Heart left ventricle (tissue), 16 donors: ENCODE measurements at regions not wholly inside any gene's neighbourhood (a gene's known extent, or its start where the extent isn't known, plus 50 kb on each side); places are given as distances from the start of the nearest gene placed in this dataset.

ENCODE experiments used
- ATAC-seq, 4 donors: fragments of 200-7000 bp; cut with Tn5 transposase; one replicate each; pipeline ENCODE4 v1.9.1; 2020 to 2022; ENCODE audit warnings: moderate library complexity in 4 of 4, mild to moderate bottlenecking in 3 of 4, moderate number of reproducible peaks in 1 of 4
- DNase-seq, 5 donors: peaks; one replicate each; pipeline ENCODE4 v3.0.0-alpha.2; 2020
- H3K27ac ChIP-seq, 12 donors: fragments of 200-600 bp; sonication (generic) in 4 of 12; one replicate each; pipeline versions ENCODE4 v1.5.0 to v1.8.0; 2016 to 2022; ENCODE audit warnings: mild to moderate bottlenecking in 2 of 12
- H3K27me3 ChIP-seq, 9 donors: fragments of 200-600 bp; sonication (generic) in 2 of 9; one replicate each; pipeline versions ENCODE4 v1.5.1 to v1.8.0; 2016 to 2022; ENCODE audit warnings: mild to moderate bottlenecking in 3 of 9
- H3K36me3 ChIP-seq, 9 donors: fragments of 200-600 bp; sonication (generic) in 2 of 9; one replicate each; pipeline versions ENCODE4 v1.5.0 to v1.8.0; 2018 to 2022; ENCODE audit warnings: mild to moderate bottlenecking in 2 of 9
- H3K4me1 ChIP-seq, 12 donors: fragments of 200-600 bp; sonication (generic) in 4 of 12; one replicate each; pipeline versions ENCODE4 v1.5.0 to v1.8.0; 2016 to 2022; ENCODE audit warnings: mild to moderate bottlenecking in 3 of 12
- H3K4me3 ChIP-seq, 12 donors: fragments of 200-600 bp; sonication (generic) in 4 of 12; one replicate each; pipeline versions ENCODE4 v1.5.0 to v1.8.0; 2017 to 2022; ENCODE audit warnings: mild to moderate bottlenecking in 9 of 12, moderate library complexity in 4 of 12
- H3K9me3 ChIP-seq, 12 donors: fragments of 200-600 bp; sonication (generic) in 4 of 12; one replicate each; pipeline versions ENCODE4 v1.5.0 to v1.8.0; 2016 to 2022; ENCODE audit warnings: mild to moderate bottlenecking in 1 of 12
- CTCF ChIP-seq, 12 donors: fragments of 200-600 bp; sonication (generic) in 4 of 12; IDR thresholded peaks; one replicate each; pipeline versions ENCODE4 v1.5.0 to v1.8.0; 2018 to 2022; ENCODE audit warnings: antibody characterized with exemption in 12 of 12, mild to moderate bottlenecking in 5 of 12
- POLR2A ChIP-seq, 2 donors: fragments of 450-650 bp; IDR thresholded peaks; one replicate each; pipeline ENCODE4 v1.6.1; 2017; ENCODE audit warnings: antibody characterized with exemption in 2 of 2, mild to moderate bottlenecking in 2 of 2, moderate library complexity in 2 of 2
- WGBS, 4 donors: extraction: QIAGEN DNeasy Blood & Tissue Kit in 2 of 4; methylation state at CpG; one replicate each; pipeline versions ENCODE4 v1.1.5 to v1.1.7; 2013 to 2018; 5-methylcytosine and 5-hydroxymethylcytosine counted together
- intact Hi-C, 10 donors: fragments of 100-400 bp; cut with DNase I; formaldehyde crosslinking; loops; one replicate each; pipeline versions ENCODE4 v1.11.1 to v1.14.2; 2022
- donor health status: ischemic (EF 13 %, LVEDD 7.1; RV severe dilation, severe dysfunction).
- donor health status: healthy with polysubstance abuse.
- donor health status: DM: no; HTN: yes; CAD: no.
- donor health status: DM: no; HTN: no; CAD: no.
- donor health status: ischemic (EF 25% LVEDD 6.9; RV normal size, moderate dysfunction).
- donor health status: ischemic (EF 25% LVEDD 5.7; RV mildly dilated, moderate dysfunction).
- donor health status: healthy.
- donor health status: DM: yes; HTN: yes; CAD: no.
- donor health status: ischemic (EF 35%, LVEDD 5.7; RV mildly dilated, moderate dysfunction).
- donor health status: nonischemic (EF 11% LVEDD 7.7; RV severe dilation, severe dysfunction).
- donor health status: DM: yes; HTN: yes; CAD: no.
- donor health status: PGD.
- donor health status: ischemic (EF 29% LVEDD 5.4; RV normal size, mild dysfunction).
- donor health status: nonischemic (EF 23%, LVEDD 6.1; RV moderate dilation, normal function).

DNA sequence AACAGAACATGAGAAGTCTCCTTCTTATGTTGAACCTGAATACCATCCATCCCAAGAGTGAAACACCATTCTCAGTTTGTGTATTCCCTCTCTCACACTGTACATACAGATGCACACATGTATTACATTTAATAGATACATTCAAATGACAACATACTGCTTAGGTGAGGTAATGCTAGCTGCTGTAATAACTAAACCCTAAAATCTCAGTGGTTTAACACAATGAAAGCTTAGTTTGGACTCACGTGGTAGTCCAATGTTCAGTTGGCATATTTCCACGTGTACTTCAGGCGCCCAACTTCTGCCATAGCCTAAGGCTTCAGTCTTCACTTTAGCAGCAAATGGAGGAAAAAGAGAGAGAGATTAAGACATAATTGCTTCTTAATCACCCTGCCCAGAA lies 351.1 kb upstream of the PMFBP1 start:
- H3K4me1 ChIP-seq, result no peaks in the 10 kb centered on the region
- DNase-seq (no peak), ATAC-seq (no peak)
- H3K36me3 ChIP-seq, result no peaks in the 10 kb centered on the region
- WGBS, 4 donors, result 94 to 96% (median 95%) methylated on average over 3 of the region's 3 CpGs
- H3K27ac ChIP-seq, result no peak overlapping the region
- no peak overlapping the region for H3K4me3 ChIP-seq
- intact Hi-C loops, result no loop called here
- TF ChIP-seq POLR2A (IDR thresholded peaks at IDR 0.05) (no peak), CTCF (IDR thresholded peaks at IDR 0.05) (no peak)
- peaks cover 0 to 38% (median 9%) of the 10 kb centered on the region in 12 donors for H3K9me3 ChIP-seq
- H3K27me3 ChIP-seq, result no peaks in the 10 kb centered on the region

GRCh38 chr16:72517154-72517553 lies 345.2 kb upstream of the PMFBP1 start:
- no peaks in the 10 kb centered on the region for H3K36me3 ChIP-seq
- no peaks in the 10 kb centered on the region for H3K27me3 ChIP-seq
- ATAC-seq (no peak), DNase-seq (no peak)
- H3K4me3 ChIP-seq, result no peak overlapping the region
- H3K9me3 ChIP-seq, result peaks cover 0 to 8% (median under 1%) of the 10 kb centered on the region in 12 donors
- no peaks in the 10 kb centered on the region for H3K4me1 ChIP-seq
- no peak for TF ChIP-seq CTCF (IDR thresholded peaks at IDR 0.05)
- intact Hi-C loops, result no loop called here
- WGBS, 4 donors, result 95 to 96% (median 96%) methylated on average over 2 of the region's 2 CpGs
- H3K27ac ChIP-seq, result no peak overlapping the region

DNA sequence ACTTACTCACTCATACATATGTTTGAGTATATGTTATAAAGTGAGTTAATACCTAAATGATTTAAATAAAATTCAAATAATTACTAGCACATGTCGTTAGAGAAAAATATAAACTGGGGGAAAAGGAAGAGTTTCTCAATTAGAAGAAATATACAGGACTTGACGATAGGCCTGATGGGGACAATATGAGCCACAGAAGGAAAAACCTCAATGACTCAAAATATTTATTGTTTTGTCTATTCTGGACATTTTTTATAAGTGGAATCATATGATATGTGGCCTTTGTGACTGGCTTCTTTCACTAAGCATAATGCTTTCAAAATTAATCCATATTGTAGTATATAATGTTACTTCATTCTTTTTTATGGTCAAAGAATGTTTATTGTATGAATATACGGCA lies 339.2 kb upstream of the PMFBP1 start:
- ATAC-seq (no peak), DNase-seq (no peak)
- Histone ChIP-seq H3K9me3 (no peaks in the 10 kb centered on the region), H3K27ac (no peak overlapping the region), H3K4me3 (no peak overlapping the region), H3K36me3 (no peaks in the 10 kb centered on the region), H3K27me3 (no peaks in the 10 kb centered on the region), H3K4me1 (no peaks in the 10 kb centered on the region)
- TF ChIP-seq POLR2A (IDR thresholded peaks at IDR 0.05) (no peak), CTCF (IDR thresholded peaks at IDR 0.05) (no peak)
- 91 to 96% (median 96%) methylated on average over 3 of the region's 3 CpGs for WGBS, 4 donors
- intact Hi-C loops, result no loop called here

GRCh38 chr16:72508191-72508590 lies 336.2 kb upstream of the PMFBP1 start:
- H3K36me3 ChIP-seq, result no peaks in the 10 kb centered on the region
- 78 to 84% (median 82%) methylated on average over 1 of the region's 1 CpG for WGBS, 4 donors
- no peak for ATAC-seq
- H3K4me3 ChIP-seq, result no peak overlapping the region
- TF ChIP-seq CTCF (IDR thresholded peaks at IDR 0.05) (no peak), POLR2A (IDR thresholded peaks at IDR 0.05) (no peak)
- intact Hi-C loops, result loop anchor here in 5 of 10 donors (10.0 kb wide), 3 partner anchors 687 to 1447 kb away; no protein-coding TSS in a partner anchor
- H3K27me3 ChIP-seq, result no peaks in the 10 kb centered on the region
- no peaks in the 10 kb centered on the region for H3K4me1 ChIP-seq
- H3K27ac ChIP-seq, result no peak overlapping the region
- DNase-seq, result no peak
- H3K9me3 ChIP-seq, result no peaks in the 10 kb centered on the region
